Breast epithelium (tissue), 4 donors: ENCODE measurements at regions not wholly inside any gene's neighbourhood (a gene's known extent, or its start where the extent isn't known, plus 50 kb on each side); places are given as distances from the start of the nearest gene placed in this dataset.

Source experiments
- DNase-seq, 2 donors: peaks; one replicate each; pipeline ENCODE4 v3.0.0-alpha.2; 2019; ENCODE audit warnings: low spot score in 2 of 2
- H3K27ac ChIP-seq, 2 donors: fragments of 200-600 bp; sonication (generic) in 1 of 2; one replicate each; pipeline ENCODE4 v1.5.1; 2016 to 2019; ENCODE audit warnings: mild to moderate bottlenecking in 1 of 2
- H3K27me3 ChIP-seq, 2 donors: fragments of 200-600 bp; sonication (generic) in 1 of 2; one replicate each; pipeline versions ENCODE4 v1.5.1 to v1.6.0; 2017 to 2019; ENCODE audit warnings: control low read depth in 1 of 2, mild to moderate bottlenecking in 1 of 2
- H3K36me3 ChIP-seq: fragments of 200-600 bp; one replicate; pipeline ENCODE4 v1.5.1; 2019
- H3K4me1 ChIP-seq, 2 donors: fragments of 200-600 bp; sonication (generic); one replicate each; pipeline ENCODE4 v1.5.1; 2016 to 2019; ENCODE audit warnings: control low read depth in 1 of 2
- H3K4me3 ChIP-seq, 3 donors: fragments of 200-600 bp; sonication (generic); 1 replicate in 2 of 3; 2 replicates in 1 of 3; pipeline ENCODE4 v1.5.1; 2016 to 2019; ENCODE audit warnings: mild to moderate bottlenecking in 3 of 3, moderate library complexity in 2 of 3
- H3K9me3 ChIP-seq, 2 donors: fragments of 200-600 bp; sonication (generic) in 1 of 2; one replicate each; pipeline ENCODE4 v1.5.1; 2016 to 2019; ENCODE audit warnings: control low read depth in 1 of 2
- POLR2A ChIP-seq: fragments of 450-650 bp; IDR thresholded peaks from one replicate; pipeline ENCODE4 v1.6.1; 2016; ENCODE audit warnings: antibody characterized with exemption, mild to moderate bottlenecking, moderate library complexity
- POLR2AphosphoS5 ChIP-seq, 3 donors: sonication (generic); formaldehyde crosslinking; IDR thresholded peaks; one replicate each; pipeline ENCODE4 v1.6.1; 2017; ENCODE audit warnings: antibody characterized with exemption in 3 of 3
- intact Hi-C: fragments of 100-400 bp; cut with DNase I; formaldehyde crosslinking; loops from one replicate; pipeline ENCODE4 v1.15.1; 2023; ENCODE audit warnings: low total_unique reads
- TF ChIP-seq, protein P1 (sequence below), 3 donors: fragments of 450-650 bp; IDR thresholded peaks; one replicate each; pipeline ENCODE4 v1.5.1; 2016 to 2017; ENCODE audit warnings: antibody characterized with exemption in 3 of 3, mild to moderate bottlenecking in 3 of 3, moderate library complexity in 3 of 3

DNA sequence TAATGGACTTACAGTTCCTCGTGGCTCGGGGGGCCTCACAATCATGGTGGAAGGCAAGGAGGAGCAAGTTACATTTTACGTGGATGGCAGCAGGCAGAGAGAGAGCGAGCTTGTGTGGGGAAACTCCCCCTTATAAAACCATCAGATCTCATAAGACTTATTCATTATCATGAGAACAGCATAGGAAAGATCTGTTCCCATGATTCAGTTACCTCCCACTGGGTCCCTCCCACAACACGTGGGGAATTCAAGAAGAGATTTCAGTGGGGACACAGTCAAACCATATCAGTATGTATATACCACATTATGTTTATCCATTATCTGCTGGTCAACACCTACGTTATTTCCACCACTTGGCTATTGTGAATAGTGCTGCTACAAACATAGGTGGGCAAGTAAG is 352.3 kb upstream of the B3GALT2 start:
- Histone ChIP-seq H3K27me3 (no peaks in the 10 kb centered on the region), H3K27ac (no peak overlapping the region), H3K36me3 (no peaks in the 10 kb centered on the region), H3K4me3 (no peak overlapping the region), H3K9me3 (no peaks in the 10 kb centered on the region), H3K4me1 (no peaks in the 10 kb centered on the region)
- TF ChIP-seq POLR2A (no peak), POLR2AphosphoS5 (IDR thresholded peaks at IDR 0.05) (no peak)
- TF ChIP-seq, protein P1, sequence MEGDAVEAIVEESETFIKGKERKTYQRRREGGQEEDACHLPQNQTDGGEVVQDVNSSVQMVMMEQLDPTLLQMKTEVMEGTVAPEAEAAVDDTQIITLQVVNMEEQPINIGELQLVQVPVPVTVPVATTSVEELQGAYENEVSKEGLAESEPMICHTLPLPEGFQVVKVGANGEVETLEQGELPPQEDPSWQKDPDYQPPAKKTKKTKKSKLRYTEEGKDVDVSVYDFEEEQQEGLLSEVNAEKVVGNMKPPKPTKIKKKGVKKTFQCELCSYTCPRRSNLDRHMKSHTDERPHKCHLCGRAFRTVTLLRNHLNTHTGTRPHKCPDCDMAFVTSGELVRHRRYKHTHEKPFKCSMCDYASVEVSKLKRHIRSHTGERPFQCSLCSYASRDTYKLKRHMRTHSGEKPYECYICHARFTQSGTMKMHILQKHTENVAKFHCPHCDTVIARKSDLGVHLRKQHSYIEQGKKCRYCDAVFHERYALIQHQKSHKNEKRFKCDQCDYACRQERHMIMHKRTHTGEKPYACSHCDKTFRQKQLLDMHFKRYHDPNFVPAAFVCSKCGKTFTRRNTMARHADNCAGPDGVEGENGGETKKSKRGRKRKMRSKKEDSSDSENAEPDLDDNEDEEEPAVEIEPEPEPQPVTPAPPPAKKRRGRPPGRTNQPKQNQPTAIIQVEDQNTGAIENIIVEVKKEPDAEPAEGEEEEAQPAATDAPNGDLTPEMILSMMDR (IDR thresholded peaks at IDR 0.05) = no peak
- intact Hi-C loops = no loop called here
- DNase-seq = no peak

DNA sequence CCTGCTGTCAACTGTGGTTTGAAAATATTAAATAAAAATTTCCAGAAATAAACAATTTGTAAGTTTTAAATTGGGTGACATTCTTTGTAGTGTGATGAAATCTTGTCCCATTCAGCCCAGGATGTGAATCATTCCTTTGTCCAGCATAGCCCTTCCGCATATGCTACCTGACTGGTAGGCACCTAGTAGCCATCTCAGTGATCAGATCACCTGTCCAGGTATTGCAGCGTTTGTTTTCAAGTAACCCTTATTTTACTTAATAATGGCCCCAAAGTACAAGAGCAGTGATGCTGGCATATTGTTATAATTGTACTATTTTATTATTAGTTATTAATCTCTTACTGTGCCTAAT is 351.6 kb upstream of the B3GALT2 start:
- no peaks in the 10 kb centered on the region for H3K9me3 ChIP-seq
- intact Hi-C loops = no loop called here
- no peaks in the 10 kb centered on the region for H3K4me1 ChIP-seq
- no peak overlapping the region for H3K27ac ChIP-seq
- H3K4me3 ChIP-seq = no peak overlapping the region
- TF ChIP-seq POLR2AphosphoS5 (IDR thresholded peaks at IDR 0.05) (no peak), POLR2A (no peak)
- H3K36me3 ChIP-seq = no peaks in the 10 kb centered on the region
- no peaks in the 10 kb centered on the region for H3K27me3 ChIP-seq
- no peak for DNase-seq

DNA sequence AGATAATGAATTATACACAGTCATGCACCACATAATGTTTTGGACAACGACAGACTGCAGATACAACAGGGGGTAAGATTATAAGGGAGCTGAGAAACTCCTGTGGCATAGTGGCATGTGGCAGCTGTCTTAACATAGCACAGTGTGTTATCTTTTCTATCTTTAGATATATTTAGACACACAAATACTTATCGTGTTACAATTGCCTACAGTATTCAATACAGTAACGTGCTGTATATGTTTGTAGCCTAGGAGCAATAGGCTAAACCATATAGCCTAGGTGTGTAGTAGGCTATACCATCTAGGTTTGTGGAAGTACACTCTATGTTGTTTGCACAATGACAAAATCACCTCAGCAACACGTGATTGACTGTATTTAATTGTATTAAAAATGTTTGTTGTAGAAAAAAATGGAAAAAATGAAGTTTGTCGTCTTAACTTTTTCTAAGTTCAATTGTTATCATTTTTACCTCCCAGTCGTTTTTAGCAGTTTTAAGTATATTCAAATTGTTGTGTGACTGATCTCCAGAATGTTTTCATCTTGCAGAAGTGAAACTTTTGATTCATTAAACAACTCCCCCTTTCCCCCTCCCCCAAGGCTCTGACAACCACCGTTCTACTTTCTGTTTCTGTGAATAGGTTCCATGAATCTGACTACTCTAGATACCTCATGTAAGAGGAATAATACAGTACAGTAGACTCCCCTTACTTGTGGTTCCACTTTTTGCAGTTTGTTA is 351.0 kb upstream of the B3GALT2 start:
- H3K4me3 ChIP-seq = no peak overlapping the region
- H3K4me1 ChIP-seq = no peaks in the 10 kb centered on the region
- TF ChIP-seq, protein P1 (IDR thresholded peaks at IDR 0.05) = no peak
- TF ChIP-seq POLR2A (no peak), POLR2AphosphoS5 (IDR thresholded peaks at IDR 0.05) (no peak)
- H3K27ac ChIP-seq = no peak overlapping the region
- H3K27me3 ChIP-seq = no peaks in the 10 kb centered on the region
- H3K36me3 ChIP-seq = no peaks in the 10 kb centered on the region
- no peaks in the 10 kb centered on the region for H3K9me3 ChIP-seq
- no peak for DNase-seq
- intact Hi-C loops = no loop called here

DNA sequence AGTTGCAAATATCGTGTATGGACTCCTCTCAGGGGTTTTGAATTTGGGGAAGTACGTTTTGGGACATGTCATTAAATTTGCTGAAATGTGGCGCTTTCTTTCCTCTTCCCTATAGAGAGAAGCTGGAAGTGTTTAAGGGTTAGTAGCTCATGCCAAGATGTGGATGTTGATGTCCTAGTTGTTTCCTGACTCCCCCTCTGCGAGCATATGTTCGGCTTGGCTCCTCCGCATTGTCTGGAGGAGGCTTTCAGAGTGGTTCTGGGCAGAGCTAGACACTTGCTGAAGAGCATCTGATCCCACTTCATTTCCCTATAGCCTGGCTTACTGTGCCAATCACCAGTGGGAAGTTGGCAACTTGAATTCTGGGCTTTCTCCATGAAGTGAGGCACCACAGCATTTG is 347.4 kb upstream of the B3GALT2 start:
- intact Hi-C loops = no loop called here
- Histone ChIP-seq H3K27ac (no peak overlapping the region), H3K9me3 (no peaks in the 10 kb centered on the region), H3K27me3 (no peaks in the 10 kb centered on the region), H3K4me3 (no peak overlapping the region), H3K36me3 (no peaks in the 10 kb centered on the region), H3K4me1 (no peaks in the 10 kb centered on the region)
- DNase-seq = no peak
- TF ChIP-seq, protein P1 (IDR thresholded peaks at IDR 0.05) = no peak
- TF ChIP-seq POLR2A (no peak), POLR2AphosphoS5 (IDR thresholded peaks at IDR 0.05) (no peak)

GRCh38 chr1:193525917-193526710 is 339.7 kb upstream of the B3GALT2 start:
- Histone ChIP-seq H3K4me1 (no peaks in the 10 kb centered on the region), H3K9me3 (no peaks in the 10 kb centered on the region), H3K36me3 (no peaks in the 10 kb centered on the region), H3K27ac (no peak overlapping the region), H3K27me3 (no peaks in the 10 kb centered on the region), H3K4me3 (no peak overlapping the region)
- intact Hi-C loops = no loop called here
- TF ChIP-seq, protein P1 (IDR thresholded peaks at IDR 0.05) = no peak
- TF ChIP-seq POLR2A = no peak
- TF ChIP-seq POLR2AphosphoS5 (IDR thresholded peaks at IDR 0.05) = no peak
- DNase-seq = no peak
